Activated CD4-positive, CD25-positive, alpha-beta regulatory T cell (primary cell): ENCODE measurements at regions not wholly inside any gene's neighbourhood (a gene's known extent, or its start where the extent isn't known, plus 50 kb on each side); places are given as distances from the start of the nearest gene placed in this dataset.
A peak's percentile ranks its signal among the peaks of the same experiment; 100 is the strongest.

Source experiments
- DNase-seq, 4 experiments: peaks; one replicate each; lab custom pipeline; 2025; lab: John Stamatoyannopoulos, UW

DNA sequence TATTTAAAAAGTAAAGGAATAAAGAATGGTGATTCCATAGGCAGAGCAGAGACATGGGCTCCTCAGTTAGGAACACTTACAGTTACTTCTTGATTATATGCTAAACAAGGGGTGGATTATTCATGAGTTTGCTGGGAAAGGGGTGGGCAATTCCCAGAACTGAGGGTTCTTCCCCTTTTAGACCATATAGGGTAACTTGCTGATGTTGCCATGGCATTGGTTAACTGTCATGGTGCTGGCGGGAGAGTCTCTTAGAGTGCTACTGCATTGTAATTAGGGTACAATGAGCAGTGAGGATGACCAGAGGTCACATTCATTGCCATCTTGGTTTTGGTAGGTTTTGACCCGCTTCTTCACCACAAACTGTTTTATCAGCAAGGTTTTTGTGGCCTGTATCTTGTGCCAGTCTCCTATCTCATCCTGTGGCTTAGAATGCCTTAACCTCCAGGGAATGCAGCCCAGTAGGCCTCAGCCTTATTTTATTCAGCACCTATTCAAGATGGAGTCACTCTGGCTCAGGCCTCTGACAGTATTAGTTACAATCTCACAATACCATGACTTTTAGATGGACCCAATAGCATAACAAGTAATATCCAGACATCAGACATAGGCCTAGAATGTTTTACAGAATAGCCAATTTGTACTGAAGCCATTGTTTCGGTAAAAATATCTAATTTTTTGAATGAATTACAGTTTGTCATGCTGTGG, 106.8 kb downstream of the ZBTB18 start:
- DNase-seq = no peak

DNA sequence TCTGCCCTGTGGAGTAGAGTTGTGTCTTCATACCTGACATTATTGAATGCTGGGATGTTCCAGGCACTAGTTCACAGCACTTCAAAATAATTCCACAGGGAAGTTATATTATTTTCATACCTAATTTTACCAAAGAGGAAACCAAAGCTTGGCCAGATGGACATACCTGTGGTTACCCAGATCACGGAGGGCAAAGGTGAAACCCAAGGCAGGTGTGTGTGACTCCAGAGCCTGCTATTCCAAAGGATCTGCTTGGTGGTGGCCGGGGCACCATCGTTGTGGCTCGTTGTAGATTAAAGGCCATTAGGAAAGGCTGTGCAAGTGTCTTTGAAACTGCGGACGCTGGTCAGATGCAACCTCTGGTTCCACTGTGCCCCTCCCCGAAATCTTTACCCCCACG, 108.6 kb downstream of the ZBTB18 start:
- no peak for DNase-seq

DNA sequence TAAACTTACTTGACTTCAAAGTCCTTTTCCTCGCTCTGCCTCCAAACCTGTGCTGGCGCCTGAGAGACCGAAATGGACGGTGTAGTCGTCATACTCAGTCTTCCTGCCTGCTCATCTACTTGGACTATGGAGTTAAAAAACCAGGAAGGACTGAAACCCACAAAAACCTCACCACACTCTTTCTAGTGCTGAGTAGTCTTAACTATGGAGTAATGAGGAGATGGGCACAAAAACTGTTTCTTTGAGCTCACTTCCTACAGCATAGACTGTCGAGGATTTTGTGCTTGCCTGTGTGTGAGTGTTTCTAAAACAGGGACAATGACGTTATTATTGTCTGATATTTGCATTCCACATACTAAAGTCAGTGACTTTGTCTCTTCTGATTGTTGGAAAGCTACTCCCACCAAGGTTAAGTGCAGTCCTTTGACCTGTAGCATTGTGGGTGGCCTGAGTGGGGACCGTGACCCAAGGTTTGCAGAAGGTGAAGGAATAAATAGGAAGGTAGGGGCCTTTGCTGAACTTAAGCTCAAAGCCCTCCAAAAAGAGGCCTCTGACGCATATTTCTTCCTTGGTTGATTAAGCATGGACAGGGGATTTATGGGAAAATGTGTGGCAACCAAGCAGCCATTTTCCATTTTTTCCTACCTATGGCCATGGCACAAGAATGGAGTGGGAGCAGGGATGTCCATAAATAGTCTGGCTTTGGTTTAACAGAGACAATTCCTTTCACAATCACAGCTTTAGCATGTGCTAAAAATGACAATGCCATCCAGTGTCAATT, 109.6 kb downstream of the ZBTB18 start:
- DNase-seq = peak in 3 of 4 experiments; percentile 7 to 40 (median 14)

DNA sequence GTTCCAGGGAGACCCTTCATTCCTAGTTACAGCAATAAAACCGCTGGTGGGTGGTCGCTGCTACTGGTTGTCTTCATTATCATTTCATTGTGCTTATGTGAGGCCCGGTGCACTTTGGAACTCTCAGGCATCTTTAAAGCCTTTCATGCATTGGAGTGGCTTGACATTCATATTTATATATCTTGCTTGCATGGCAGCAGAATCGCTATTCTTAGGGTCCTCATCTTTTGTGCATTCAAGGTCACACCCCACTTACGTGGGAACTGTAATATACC, 110.1 kb downstream of the ZBTB18 start:
- DNase-seq = no peak

- no peak for DNase-seq
Observed at GRCh38 chr1:244162786-244163530, 111.9 kb downstream of the ZBTB18 start.

GRCh38 chr1:244163861-244164510, 112.9 kb downstream of the ZBTB18 start:
- DNase-seq = no peak

DNA sequence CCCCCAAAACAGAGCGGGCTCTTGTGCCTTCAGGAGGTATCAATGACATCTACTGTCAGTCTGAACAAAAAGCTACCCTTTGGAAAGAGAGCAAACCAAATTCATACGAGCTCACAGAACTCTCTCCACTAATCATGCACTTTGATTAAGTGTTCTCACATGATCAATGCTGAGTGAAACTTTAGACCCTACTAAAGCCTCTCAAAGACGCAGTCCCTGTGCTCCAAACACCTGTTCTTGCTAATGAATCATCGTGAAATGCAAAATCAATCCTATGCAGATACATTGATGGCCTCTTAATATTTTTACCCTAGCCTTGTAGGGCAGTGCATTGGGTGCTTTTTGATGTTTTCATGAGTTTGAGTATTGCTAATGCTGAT, 113.4 kb downstream of the ZBTB18 start:
- DNase-seq = no peak

DNA sequence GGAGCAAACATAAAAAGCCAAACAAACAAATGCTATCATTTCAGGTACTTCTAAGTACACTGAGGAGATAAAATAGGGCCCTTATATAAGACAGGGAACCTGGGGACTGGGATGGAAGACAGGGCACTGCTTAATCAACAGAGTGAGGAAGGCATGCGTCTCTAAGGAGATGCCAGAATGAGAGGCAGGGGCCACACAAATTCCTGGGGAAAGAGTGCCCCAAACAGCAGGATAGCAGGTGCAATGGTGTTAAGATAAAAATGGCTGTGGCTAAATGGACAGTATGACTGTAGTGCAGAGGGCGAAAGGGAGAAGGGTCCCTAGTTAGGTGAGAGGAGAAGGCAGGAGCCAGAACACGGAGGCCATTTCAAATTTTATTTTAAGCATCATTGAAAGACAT, 113.9 kb downstream of the ZBTB18 start:
- no peak for DNase-seq

- DNase-seq = no peak
Observed at GRCh38 chr1:244165701-244166100, 114.6 kb downstream of the ZBTB18 start.

DNA sequence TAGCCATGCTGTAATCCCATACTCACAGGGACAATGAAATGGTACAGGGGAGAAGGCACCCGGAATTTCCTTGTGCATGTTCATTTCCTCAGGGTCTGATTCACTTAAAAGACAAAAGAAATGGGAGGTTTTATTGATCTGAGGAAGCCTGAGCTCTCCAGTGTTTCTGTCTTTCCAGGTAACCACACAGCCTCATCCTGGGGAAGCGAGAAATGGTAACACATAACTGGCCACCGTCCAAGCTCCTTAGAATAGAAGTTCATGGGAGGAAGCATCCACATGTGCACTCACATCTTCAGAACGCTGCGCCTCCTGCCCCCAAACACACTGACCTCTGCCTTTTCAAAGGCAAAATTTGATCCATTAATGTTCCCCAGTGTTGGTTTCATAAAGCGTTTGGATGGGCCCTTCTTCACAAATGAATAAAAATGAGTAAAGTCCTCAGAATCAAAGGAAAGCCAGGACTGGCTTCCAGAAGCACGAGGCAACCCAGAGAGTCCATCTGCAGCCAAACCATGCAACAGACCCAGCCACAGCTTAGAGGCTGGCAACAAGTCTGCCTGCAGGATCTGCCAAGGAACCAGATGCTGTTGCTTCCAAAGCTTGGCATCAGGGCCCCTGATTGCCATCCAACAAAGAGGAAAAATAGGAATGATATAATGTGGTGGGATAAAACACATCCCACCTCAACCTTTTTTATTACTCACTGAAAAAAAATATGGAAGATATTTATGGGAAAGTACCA, 120.3 kb downstream of the ZBTB18 start:
- no peak for DNase-seq

- DNase-seq = no peak
Observed at GRCh38 chr1:244173240-244173639, 122.2 kb downstream of the ZBTB18 start.

DNA sequence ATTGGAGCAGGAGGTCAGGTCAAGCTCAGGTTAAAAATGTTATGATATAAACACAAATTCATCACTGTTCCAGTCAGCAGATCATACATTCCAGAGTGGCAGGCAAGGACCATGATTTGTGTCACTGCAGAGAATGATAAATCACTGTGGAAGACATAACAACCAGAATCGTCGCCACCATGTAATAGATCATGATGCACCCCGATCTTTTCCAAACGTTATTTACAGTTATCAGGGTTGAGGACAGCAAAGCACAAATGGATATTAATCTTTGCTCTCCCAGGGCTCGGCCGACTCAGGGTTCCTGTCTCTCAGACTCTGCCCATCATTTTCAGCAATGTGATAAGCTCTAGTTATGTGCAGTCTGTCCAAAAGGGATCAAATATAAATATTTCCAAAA, 122.7 kb downstream of the ZBTB18 start:
- DNase-seq = no peak

GRCh38 chr1:244174922-244175521, 123.9 kb downstream of the ZBTB18 start:
- no peak for DNase-seq

GRCh38 chr1:244176201-244176600, 125.1 kb downstream of the ZBTB18 start:
- DNase-seq = no peak

DNA sequence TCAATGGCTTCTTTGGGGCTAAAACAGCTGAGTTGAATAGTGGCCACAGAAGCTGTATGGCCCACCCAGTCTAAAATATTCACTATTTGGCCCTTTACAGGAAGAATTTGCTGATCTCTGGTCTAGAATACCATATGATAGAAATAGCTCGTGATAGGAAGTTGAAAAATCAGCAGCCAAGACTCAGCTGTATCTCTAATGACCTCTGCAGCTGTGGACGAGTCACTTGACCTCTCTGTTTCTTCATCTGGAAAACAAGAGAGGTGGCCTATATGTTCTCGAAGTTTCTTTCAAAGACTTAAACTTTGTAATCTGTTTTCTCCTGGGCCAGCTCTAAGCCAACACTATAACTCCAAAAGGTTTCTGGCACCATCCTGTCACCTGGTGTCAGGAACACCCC, 129.2 kb downstream of the ZBTB18 start:
- DNase-seq = no peak

GRCh38 chr1:244181867-244182266, 130.8 kb downstream of the ZBTB18 start:
- no peak for DNase-seq

GRCh38 chr1:244183037-244183436, 132.0 kb downstream of the ZBTB18 start:
- no peak for DNase-seq

- DNase-seq = no peak
Observed at GRCh38 chr1:244186372-244186771, 135.3 kb downstream of the ZBTB18 start.

- no peak for DNase-seq
Observed at GRCh38 chr1:244187310-244187709, 136.2 kb downstream of the ZBTB18 start.

GRCh38 chr1:244191581-244191980, 140.5 kb downstream of the ZBTB18 start:
- no peak for DNase-seq

- no peak for DNase-seq
Observed at GRCh38 chr1:244192325-244192724, 141.2 kb downstream of the ZBTB18 start.
